ENCODE measurements at regions not wholly inside any gene's neighbourhood (a gene's known extent, or its start where the extent isn't known, plus 50 kb on each side); places are given as distances from the start of the nearest gene placed in this dataset.

DNA sequence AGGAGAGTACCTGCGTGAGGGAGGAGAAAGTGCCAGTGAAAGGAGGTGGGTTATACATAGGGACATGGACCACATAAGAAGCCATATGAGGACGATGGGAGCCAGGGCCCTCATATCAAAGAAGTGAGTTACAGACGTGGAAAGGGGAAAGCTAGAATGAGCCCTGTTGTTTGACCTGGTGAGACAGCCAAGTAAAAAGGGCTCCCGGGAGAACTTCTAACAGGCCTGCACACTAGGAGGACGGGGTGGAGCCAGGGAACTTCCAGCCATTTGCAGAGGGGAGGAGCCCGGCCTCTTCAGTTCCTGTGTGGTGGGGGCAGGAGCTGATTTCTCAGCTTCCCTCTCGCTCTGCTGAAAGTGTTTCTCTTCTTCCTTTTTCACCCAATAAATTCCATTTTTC lies 84.1 kb upstream of the SLC66A3 start:
- Histone ChIP-seq H3K4me3 (replicated peaks in 1 of 3; ENCODE audit: insufficient read depth in 1 of 3, low read depth in 1 of 3, low read length in 3 of 3) (no peak overlapping the region), H3K9ac (replicated peaks; ENCODE audit: extremely low read depth, insufficient read depth, low read length) (no peak overlapping the region), H3K79me2 (ENCODE audit: control insufficient read depth, insufficient read depth, low read length) (no peaks in the 10 kb centered on the region), H3K36me3 (ENCODE audit: control insufficient read depth in 2 of 2, extremely low read depth in 1 of 2, insufficient read depth in 2 of 2, low read length in 2 of 2) (no peaks in the 10 kb centered on the region), H3K9me3 (replicated peaks; ENCODE audit: control insufficient read depth, insufficient read depth, low read length) (no peaks in the 10 kb centered on the region), H3K27me3 (ENCODE audit: control insufficient read depth in 2 of 2, insufficient read depth in 2 of 2, low read length in 2 of 2) (no peaks in the 10 kb centered on the region), H3K9me1 (replicated peaks; ENCODE audit: control insufficient read depth, extremely low read depth, insufficient read depth, low read length) (no peaks in the 10 kb centered on the region), H3K4me1 (ENCODE audit: control insufficient read depth, extremely low read depth, insufficient read depth, low read length) (peaks cover 17% of the 10 kb centered on the region), H3K27ac (ENCODE audit: insufficient read depth, low read depth, low read length) (no peak overlapping the region), H3K4me2 (ENCODE audit: insufficient read depth, low read length) (no peak overlapping the region), H4K20me1 (replicated peaks; ENCODE audit: control insufficient read depth, extremely low read depth, insufficient read depth, low read length) (no peaks in the 10 kb centered on the region), H2AFZ (ENCODE audit: low read depth, low read length) (peak overlapping the region; percentile 58)
- FAIRE-seq (peak; percentile 67), DNase-seq (ENCODE audit: low read depth, low spot score) (no peak)
- CTCF ChIA-PET = interaction anchor here (1.0 to 1.6 kb wide), 3 partner anchors 11 to 254 kb away, joined by 3 to 4 read pairs (median 4); no protein-coding TSS in a partner anchor
- TF ChIP-seq POLR2AphosphoS5 (IDR thresholded peaks at IDR 0.05; ENCODE audit: insufficient read depth, low read depth, low read length) (no peak), FOS (IDR thresholded peaks at IDR 0.05; ENCODE audit: borderline replicate concordance, insufficient read depth, low read length) (no peak), MYC (IDR thresholded peaks at IDR 0.05; ENCODE audit: low read depth, low read length) (no peak)
- dilution Hi-C loops (cut with MboI; ENCODE audit: extremely low pct_ligation_motif_present, low sequenced_read_pairs) (no loop called here), intact Hi-C loops (cut with micrococcal nuclease) (no loop called here)
- POLR2A ChIA-PET = no interaction called here
- no TSS peak for BruUV-seq (replicated peaks)

DNA sequence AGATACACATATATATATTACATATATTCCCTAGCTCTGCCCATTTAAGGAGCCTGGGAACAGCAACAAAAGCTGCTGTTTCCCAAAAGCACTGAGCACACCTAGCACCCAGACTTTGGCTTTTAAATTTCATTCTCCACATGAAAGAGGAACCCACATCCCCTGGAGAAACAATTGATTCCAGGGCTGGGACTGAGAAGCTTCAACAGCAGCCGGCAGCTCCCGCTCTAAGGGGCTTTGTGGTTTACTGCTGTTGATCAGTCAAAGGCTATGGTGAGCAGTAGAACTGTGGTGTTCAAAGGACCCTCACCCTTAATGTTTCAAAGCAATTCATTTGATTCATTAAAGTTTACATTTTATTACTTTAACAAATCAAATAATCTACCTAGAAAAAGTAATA lies 83.3 kb upstream of the SLC66A3 start:
- no peaks in the 10 kb centered on the region for H3K79me2 ChIP-seq (ENCODE audit: control insufficient read depth, insufficient read depth, low read length)
- H3K27ac ChIP-seq (ENCODE audit: insufficient read depth, low read depth, low read length) = no peak overlapping the region
- no peak for TF ChIP-seq MYC (IDR thresholded peaks at IDR 0.05; ENCODE audit: low read depth, low read length)
- TF ChIP-seq POLR2AphosphoS5 (IDR thresholded peaks at IDR 0.05; ENCODE audit: insufficient read depth, low read depth, low read length) = no peak
- TF ChIP-seq GATA2 (IDR thresholded peaks at IDR 0.05; ENCODE audit: insufficient read depth, insufficient read length, low read depth, low read length) = no peak
- TF ChIP-seq FOS (IDR thresholded peaks at IDR 0.05; ENCODE audit: borderline replicate concordance, insufficient read depth, low read length) = no peak
- no peak for TF ChIP-seq CTCF (IDR thresholded peaks at IDR 0.05; ENCODE audit: extremely low read depth in 1 of 2, insufficient read depth in 1 of 2, low read depth in 1 of 2, low read length in 2 of 2)
- no peak for TF ChIP-seq POLR2A (IDR thresholded peaks at IDR 0.05; ENCODE audit: low read depth, low read length)
- TF ChIP-seq EZH2 (IDR thresholded peaks at IDR 0.05; ENCODE audit: borderline replicate concordance, low read depth, low read length, severe bottlenecking) = no peak
- no peak for TF ChIP-seq JUN (IDR thresholded peaks at IDR 0.05; ENCODE audit: borderline replicate concordance, insufficient read depth, insufficient read length, low read depth)
- TF ChIP-seq, protein P1, sequence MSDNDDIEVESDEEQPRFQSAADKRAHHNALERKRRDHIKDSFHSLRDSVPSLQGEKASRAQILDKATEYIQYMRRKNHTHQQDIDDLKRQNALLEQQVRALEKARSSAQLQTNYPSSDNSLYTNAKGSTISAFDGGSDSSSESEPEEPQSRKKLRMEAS (IDR thresholded peaks at IDR 0.05; ENCODE audit: insufficient read depth, insufficient read length) = no peak
- intact Hi-C loops (cut with micrococcal nuclease) (no loop called here), dilution Hi-C loops (cut with MboI; ENCODE audit: extremely low pct_ligation_motif_present, low sequenced_read_pairs) (no loop called here)
- H4K20me1 ChIP-seq (replicated peaks; ENCODE audit: control insufficient read depth, extremely low read depth, insufficient read depth, low read length) = no peaks in the 10 kb centered on the region
- POLR2A ChIA-PET = no interaction called here
- DNase-seq (ENCODE audit: low read depth, low spot score) (no peak), FAIRE-seq (no peak)
- no peaks in the 10 kb centered on the region for H3K36me3 ChIP-seq (ENCODE audit: control insufficient read depth in 2 of 2, extremely low read depth in 1 of 2, insufficient read depth in 2 of 2, low read length in 2 of 2)
- no peak overlapping the region for H3K4me2 ChIP-seq (ENCODE audit: insufficient read depth, low read length)
- no peaks in the 10 kb centered on the region for H3K27me3 ChIP-seq (ENCODE audit: control insufficient read depth in 2 of 2, insufficient read depth in 2 of 2, low read length in 2 of 2)
- no peaks in the 10 kb centered on the region for H3K9me3 ChIP-seq (replicated peaks; ENCODE audit: control insufficient read depth, insufficient read depth, low read length)
- no peak overlapping the region for H3K4me3 ChIP-seq (replicated peaks in 1 of 3; ENCODE audit: insufficient read depth in 1 of 3, low read depth in 1 of 3, low read length in 3 of 3)
- CTCF ChIA-PET = interaction anchor here (1.0 to 1.6 kb wide), 4 partner anchors 12 to 255 kb away, joined by 3 to 4 read pairs (median 4); no protein-coding TSS in a partner anchor
- H3K9ac ChIP-seq (replicated peaks; ENCODE audit: extremely low read depth, insufficient read depth, low read length) = no peak overlapping the region
- BruUV-seq (replicated peaks) = no TSS peak
- H2AFZ ChIP-seq (ENCODE audit: low read depth, low read length) = no peak overlapping the region
- no peaks in the 10 kb centered on the region for H3K9me1 ChIP-seq (replicated peaks; ENCODE audit: control insufficient read depth, extremely low read depth, insufficient read depth, low read length)
- peaks cover 17% of the 10 kb centered on the region for H3K4me1 ChIP-seq (ENCODE audit: control insufficient read depth, extremely low read depth, insufficient read depth, low read length)
